DMS53 (cell line): ENCODE measurements at regions not wholly inside any gene's neighbourhood (a gene's known extent, or its start where the extent isn't known, plus 50 kb on each side); places are given as distances from the start of the nearest gene placed in this dataset.

Experiments
- DNase-seq: peaks from one replicate; lab custom pipeline; 2025; lab: John Stamatoyannopoulos, UW

DNA sequence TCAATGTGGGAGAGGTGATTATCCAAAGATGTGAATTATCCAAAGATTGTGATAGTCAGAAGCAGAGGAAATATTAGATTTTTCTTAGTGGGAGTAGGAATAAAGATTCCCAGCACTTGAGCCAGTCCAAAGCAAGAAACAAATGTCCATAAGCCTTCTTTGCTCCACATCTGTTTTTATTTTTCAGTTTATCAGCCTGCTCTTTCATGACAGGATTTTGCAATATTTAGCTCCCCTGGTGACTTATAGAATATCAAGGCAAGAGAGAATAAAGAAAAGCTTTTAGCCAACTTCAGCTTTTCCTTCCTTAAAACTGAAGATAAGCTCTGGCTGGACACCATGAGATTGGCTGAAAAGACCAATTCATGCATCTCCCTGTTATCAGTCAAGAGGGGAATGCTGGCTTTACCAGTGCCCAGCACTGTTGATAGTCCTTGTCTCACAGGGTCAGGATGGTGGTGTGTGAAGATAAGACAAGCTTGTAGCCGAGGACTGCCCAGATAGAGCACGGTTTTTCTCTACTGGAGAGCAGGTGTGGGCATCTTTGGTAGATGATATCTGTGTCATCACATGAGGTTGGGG, 706.5 kb downstream of the KCNJ2 start:
- no peak for DNase-seq

DNA sequence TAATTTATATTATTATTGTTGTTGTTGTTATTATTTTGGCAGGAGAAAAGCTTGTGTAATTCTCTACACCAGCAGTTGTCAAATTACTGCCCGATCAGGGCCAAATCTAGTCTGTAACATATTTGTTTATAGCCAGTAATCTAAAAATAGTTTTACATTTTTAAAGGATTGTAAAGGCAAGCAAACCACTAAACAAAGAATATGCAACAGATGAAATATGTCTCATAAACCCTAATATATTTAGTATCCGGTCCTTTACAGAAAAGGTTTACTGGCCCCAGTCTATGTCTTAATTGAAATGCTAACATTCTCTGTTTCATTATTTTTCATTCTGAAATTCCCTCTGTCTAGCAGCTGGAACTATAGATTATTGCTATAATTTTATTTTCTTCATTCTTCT, 709.5 kb downstream of the KCNJ2 start:
- no peak for DNase-seq

DNA sequence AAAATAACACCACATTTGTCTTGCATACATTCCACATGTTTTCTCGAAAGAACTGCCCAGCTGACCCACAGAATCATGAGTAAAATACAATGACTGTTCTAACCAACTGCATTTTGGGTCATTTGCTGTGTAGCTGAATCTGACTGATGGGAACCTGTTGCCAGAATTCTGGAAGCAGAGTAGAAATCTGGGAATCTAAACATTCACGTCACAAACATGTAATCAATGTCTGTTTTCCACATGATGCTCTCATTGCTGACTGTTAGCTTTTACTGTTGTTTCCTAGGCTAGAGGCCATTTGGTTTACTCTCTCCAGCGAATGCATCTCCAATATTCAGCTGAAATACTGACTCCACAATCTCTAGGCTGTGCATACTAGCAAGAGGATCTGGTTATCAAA, 710.1 kb downstream of the KCNJ2 start:
- no peak for DNase-seq

- DNase-seq = no peak
These were observed 711.8 kb downstream of the KCNJ2 start for GRCh38 chr17:70881093-70881492.

GRCh38 chr17:70882504-70882903, 713.2 kb downstream of the KCNJ2 start:
- no peak for DNase-seq

DNA sequence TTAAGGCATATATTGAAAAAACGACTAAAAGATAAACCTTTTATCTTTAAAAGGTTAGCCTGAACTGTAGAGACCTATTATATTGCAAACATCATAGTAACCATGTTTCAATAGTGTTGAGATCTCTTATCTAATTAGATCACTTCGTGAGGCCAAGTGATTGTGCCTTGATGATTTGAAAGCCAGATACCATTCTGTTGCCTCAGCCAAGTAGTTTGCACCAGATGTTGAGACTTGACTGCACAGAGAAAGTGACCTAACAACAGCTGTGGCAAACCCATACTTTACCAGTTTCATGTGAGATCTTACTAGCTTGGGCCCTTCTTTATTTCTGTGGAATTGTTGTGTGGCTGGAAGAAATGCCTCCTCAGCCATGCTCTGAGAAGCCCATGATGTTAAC, 717.3 kb downstream of the KCNJ2 start:
- no peak for DNase-seq

DNA sequence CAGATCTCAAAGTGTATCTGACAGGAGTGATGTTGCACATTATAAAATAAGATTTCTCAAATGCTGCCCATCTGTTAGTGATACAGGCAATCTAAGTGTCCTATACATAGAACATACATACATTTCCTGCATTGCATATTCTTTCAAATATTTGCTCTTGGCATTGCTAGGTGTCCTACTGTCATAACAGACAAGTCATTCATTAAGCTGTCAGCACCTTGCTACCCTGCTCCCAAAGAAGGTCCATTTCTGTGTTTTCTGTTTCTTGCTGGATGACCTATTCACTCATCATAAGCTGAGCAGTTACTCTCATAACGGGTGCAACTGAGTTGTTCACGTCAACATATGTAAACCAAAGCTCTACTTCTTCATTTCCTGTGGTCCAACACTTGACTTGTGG, 719.0 kb downstream of the KCNJ2 start:
- no peak for DNase-seq

- DNase-seq = no peak
These were observed 722.0 kb downstream of the KCNJ2 start for GRCh38 chr17:70891306-70891705.

DNA sequence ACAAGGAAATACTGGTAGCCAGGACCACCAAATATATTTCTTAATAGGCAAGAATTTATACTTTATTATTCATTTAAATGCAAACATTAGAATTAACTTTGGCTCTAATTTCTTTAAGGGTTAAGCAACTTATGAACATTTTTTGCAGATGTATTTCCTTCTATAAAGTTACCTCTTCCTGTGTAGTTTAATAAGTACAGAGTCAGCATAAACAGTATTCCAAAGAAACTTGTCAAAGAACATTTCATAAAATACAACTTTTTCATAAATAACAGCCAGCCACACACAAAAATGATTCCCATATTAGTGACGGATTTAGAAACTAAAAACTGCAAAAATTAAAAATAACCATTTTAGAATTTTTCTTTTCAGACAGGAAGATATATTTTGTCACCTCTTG, 723.2 kb downstream of the KCNJ2 start:
- no peak for DNase-seq

- peak; percentile 11 for DNase-seq
These were observed 727.5 kb downstream of the KCNJ2 start for GRCh38 chr17:70896843-70897242.

GRCh38 chr17:70897446-70897845, 728.1 kb downstream of the KCNJ2 start:
- no peak for DNase-seq

DNA sequence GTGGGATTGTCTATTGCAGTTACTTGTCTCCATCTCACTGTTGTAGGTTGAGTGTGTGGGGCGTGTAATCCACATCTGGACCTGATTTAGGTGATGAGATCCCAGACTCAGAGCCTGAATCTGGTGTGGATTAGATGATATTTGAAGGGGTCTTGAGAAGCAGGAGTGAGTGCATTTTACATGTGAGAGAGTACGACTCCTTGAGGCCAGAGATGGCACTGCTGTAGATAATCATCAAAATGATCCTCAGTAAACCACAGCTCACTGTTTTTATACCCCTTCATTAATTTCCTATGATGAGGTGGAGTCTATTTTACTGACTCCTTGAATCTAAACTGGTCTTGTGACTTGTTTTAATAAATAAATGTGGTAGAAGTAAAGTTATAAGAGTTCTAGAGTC, 732.5 kb downstream of the KCNJ2 start:
- DNase-seq = peak; percentile 3

DNA sequence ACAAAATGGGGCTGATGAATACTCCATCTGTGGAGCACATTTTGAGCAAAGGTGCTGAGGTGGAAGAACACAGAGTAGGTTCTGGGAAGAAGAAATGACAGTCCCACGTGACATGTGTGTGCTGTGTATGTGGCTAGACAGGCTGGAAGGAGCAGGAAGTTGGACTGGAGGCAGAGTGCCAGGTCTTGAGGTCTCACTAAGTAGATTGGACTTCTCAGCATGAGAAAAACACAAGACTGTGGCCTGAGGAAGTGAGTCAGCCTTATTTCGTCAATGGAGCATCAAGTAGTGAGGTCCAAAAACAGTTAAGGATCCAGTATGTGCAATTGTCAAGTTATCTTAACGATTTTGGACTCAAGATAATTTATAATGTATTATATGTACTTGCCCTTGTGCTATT, 736.5 kb downstream of the KCNJ2 start:
- DNase-seq = no peak

- DNase-seq = peak; percentile 75
These were observed 737.5 kb downstream of the KCNJ2 start for GRCh38 chr17:70906808-70907207.

DNA sequence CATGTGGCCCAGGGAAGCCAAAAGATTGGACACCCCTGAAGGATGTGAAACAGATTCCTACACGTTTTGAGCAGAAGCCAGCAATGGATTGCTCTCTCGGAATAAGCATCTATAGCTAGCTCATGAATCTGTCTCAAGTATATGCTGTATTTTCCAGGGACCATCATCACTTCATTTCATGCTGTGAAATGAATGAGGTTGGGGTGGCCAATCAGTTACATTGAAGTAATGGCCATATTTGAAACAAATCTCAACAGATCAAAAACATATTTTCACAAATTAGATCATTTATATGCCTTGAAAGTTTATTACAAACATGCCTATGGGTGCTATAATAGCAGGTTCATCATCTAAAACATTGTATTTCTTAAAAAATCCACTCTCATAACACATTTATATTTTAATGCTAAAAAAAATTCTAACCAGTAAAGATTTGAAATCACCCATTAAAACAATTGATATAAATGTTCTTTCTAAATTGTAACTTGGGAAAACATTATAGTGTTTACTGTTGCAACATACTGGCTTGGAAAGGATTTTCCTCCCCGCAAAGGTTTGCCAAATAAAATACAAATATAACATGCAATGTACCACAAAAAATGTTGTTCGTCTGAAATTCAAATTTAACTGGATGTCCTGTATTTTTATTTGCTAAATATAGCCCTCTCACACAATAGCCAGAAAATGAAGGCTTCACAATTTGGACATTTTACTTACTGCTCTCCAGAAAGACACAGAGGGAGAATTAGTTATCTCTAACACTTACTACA, 743.6 kb downstream of the KCNJ2 start:
- no peak for DNase-seq

GRCh38 chr17:70916469-70916868, 747.1 kb downstream of the KCNJ2 start:
- no peak for DNase-seq

- no peak for DNase-seq
These were observed 749.9 kb downstream of the KCNJ2 start for GRCh38 chr17:70919241-70919640.

DNA sequence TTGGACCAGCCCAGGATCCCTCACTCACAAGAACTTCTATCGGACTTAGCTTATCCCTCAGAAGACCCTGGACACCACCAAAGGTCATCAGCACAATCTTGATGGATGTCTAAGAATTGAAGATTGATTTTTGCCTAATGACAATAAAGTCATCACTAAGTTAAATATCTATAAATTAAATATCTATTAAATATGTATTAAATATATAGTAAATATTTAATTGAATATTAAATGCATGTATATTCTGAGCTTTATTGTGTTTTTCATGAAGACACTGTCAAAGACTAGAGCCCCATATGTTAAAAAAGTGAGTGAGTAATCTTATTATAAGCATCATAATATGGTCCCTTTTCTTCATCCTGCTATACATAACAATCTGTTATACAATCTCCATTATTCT, 751.1 kb downstream of the KCNJ2 start:
- DNase-seq = no peak

GRCh38 chr17:70922268-70922667, 752.9 kb downstream of the KCNJ2 start:
- DNase-seq = no peak

DNA sequence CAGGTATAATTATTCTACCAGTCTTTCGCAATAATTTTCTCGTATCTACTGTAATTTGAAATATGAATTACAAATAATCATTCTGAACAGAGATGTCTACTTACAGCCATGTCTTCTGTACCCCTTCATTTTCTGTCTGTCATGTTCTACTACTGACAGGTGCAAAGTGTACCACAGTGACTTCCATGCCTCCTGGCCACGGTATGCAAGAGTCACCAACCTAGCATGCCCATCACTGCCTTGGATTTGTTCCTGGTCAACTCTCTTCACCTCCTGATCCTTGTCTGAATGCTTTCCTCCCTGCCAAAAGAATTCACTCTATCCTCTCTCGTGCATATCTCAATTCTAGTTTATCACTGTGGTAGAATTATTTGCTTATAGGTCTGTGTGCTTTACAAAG, 755.4 kb downstream of the KCNJ2 start:
- no peak for DNase-seq

DNA sequence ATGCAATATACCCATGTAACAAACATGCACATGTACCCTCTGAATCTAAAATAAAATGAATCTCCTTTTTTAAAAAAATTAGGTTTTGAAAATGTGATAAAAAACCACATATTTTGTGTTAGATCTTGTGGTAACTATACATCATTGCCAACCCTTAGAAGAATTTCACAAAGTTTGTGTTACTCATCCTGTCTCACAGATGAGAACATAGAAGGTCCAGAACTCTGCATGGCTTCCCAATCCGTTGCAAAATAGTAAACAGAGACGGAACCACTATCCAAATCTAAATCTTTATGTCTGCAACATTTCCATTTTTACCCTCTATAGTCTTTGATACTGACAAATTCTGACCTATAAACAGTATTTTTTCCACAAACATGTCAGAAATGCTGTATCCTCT, 759.9 kb downstream of the KCNJ2 start:
- DNase-seq = no peak

DNA sequence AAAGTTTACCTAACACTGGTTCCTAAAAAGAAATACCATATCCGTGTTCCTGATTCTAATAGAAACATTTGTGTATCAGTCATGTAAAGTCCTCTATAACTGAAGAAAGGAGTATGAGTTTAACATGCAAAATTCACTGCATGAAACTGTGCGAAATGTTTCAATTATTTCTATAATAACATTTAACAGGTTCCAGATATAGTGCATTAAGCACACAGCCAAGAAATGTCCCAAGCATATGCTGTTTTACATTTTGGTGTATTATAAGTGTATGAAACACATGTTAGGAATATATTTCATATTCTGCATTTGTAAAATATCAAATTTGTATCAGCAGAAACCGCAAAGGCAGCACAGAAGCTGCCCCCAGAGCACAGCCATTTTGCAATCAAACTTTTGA, 764.9 kb downstream of the KCNJ2 start:
- DNase-seq = no peak

GRCh38 chr17:70934835-70935234, 765.5 kb downstream of the KCNJ2 start:
- no peak for DNase-seq

DNA sequence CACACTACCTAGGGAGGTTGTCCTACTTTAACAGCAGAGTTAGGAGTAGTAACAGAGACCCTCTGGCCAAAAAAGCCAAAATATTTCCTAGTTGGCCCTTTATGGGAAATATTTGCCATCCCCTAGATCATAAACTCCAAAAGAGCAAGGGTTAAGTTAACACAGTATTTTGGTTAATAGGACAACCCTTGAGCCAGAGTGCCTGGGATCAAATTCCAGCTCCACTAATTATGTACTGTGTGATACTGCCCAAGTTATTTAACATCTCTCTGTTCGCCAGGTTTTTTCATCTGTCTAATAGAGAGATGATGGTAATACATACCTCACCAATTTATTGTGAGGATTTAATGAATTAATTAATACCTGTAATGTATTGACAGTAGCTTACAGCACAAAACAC, 767.4 kb downstream of the KCNJ2 start:
- DNase-seq = no peak
